Endothelial cell of umbilical vein (primary cell): ENCODE measurements at regions not wholly inside any gene's neighbourhood (a gene's known extent, or its start where the extent isn't known, plus 50 kb on each side); places are given as distances from the start of the nearest gene placed in this dataset.

Experiments used
- BruUV-seq: library from RNA; stranded (reverse); fragments of 400-500 nt; replicated peaks from 2 replicates; lab custom pipeline; 2021; lab: Mats Ljungman, UMichigan
- CTCF ChIA-PET: fragments of 300-600, 350-600 bp; sonication (Branson Sonifier 250); formaldehyde crosslinking; loops from one replicate; lab custom pipeline; 2021; ENCODE audit warnings: antibody characterized with exemption, inconsistent platforms; lab: Charles Lee
- POLR2A ChIA-PET: fragments of 300-600, 350-600 bp; sonication (Branson Sonifier 250); formaldehyde crosslinking; loops from one replicate; lab custom pipeline; 2021; ENCODE audit warnings: antibody characterized with exemption, inconsistent platforms; lab: Charles Lee
- DNase-seq: peaks from one replicate; pipeline ENCODE4 v3.0.0-alpha.2; 2011; ENCODE audit warnings: low read depth, low spot score
- FAIRE-seq: peaks from 2 replicates; lab custom pipeline; 2011; peaks lifted over from hg19 to GRCh38; lab: Jason Lieb, UNC
- H2AFZ ChIP-seq: 2 replicates; pipeline ENCODE4 v1.6.0; 2012; ENCODE audit warnings: low read depth, low read length, control low read depth, inconsistent platforms
- H3K27ac ChIP-seq: 2 replicates; pipeline ENCODE4 v1.5.1; 2011; ENCODE audit warnings: low read depth, mild to moderate bottlenecking, control low read depth, low read length, moderate library complexity; ENCODE audit not compliant: insufficient read depth
- H3K27me3 ChIP-seq, 2 experiments: 2 replicates each; pipeline versions ENCODE4 v1.6.0 to v1.6.1; 2011; ENCODE audit warnings: low read length in 2 of 2, mixed read lengths in 1 of 2; ENCODE audit not compliant: control insufficient read depth in 2 of 2, insufficient read depth in 2 of 2
- H3K36me3 ChIP-seq, 2 experiments: 2 replicates in 1 of 2; 3 replicates in 1 of 2; pipeline ENCODE4 v1.5.1; 2011; ENCODE audit warnings: low read length in 2 of 2, mild to moderate bottlenecking in 1 of 2, moderate library complexity in 1 of 2; ENCODE audit not compliant: control insufficient read depth in 2 of 2, insufficient read depth in 2 of 2; ENCODE audit errors: extremely low read depth in 1 of 2
- H3K4me1 ChIP-seq: 3 replicates; pipeline ENCODE4 v1.5.1; 2011; ENCODE audit warnings: mild to moderate bottlenecking, low read length; ENCODE audit not compliant: control insufficient read depth, insufficient read depth; ENCODE audit errors: extremely low read depth
- H3K4me2 ChIP-seq: 2 replicates; pipeline ENCODE4 v1.6.1; 2011; ENCODE audit warnings: low read length, control low read depth, mixed read lengths; ENCODE audit not compliant: insufficient read depth
- H3K4me3 ChIP-seq, 3 experiments: fragments of 200-600 bp in 1 of 3; sonication (generic), shearing (Covaris generic) in 1 of 3; replicated peaks in 1 of 3; 2 replicates each; pipeline ENCODE4 v1.5.1; 2011 to 2016; ENCODE audit warnings: control low read depth in 3 of 3, low read length in 3 of 3, mild to moderate bottlenecking in 2 of 3, inconsistent platforms in 1 of 3, low read depth in 1 of 3, moderate library complexity in 1 of 3; ENCODE audit not compliant: insufficient read depth in 1 of 3
- H3K79me2 ChIP-seq: 2 replicates; pipeline ENCODE4 v1.6.0; 2012; ENCODE audit warnings: low read length, inconsistent platforms; ENCODE audit not compliant: control insufficient read depth, insufficient read depth
- H3K9ac ChIP-seq: replicated peaks from 2 replicates; pipeline ENCODE3; 2011; ENCODE audit warnings: low read length, control low read depth; ENCODE audit not compliant: insufficient read depth; ENCODE audit errors: extremely low read depth
- H3K9me1 ChIP-seq: replicated peaks from 3 replicates; pipeline ENCODE4 v1.6.0; 2011; ENCODE audit warnings: mild to moderate bottlenecking, low read length; ENCODE audit not compliant: control insufficient read depth, insufficient read depth; ENCODE audit errors: extremely low read depth
- H3K9me3 ChIP-seq: replicated peaks from 2 replicates; pipeline ENCODE4 v1.5.1; 2012; ENCODE audit warnings: low read length, inconsistent platforms; ENCODE audit not compliant: control insufficient read depth, insufficient read depth
- H4K20me1 ChIP-seq: replicated peaks from 2 replicates; pipeline ENCODE3; 2011; ENCODE audit warnings: mild to moderate bottlenecking, low read length; ENCODE audit not compliant: control insufficient read depth, insufficient read depth; ENCODE audit errors: extremely low read depth
- CTCF ChIP-seq, 2 donors: IDR thresholded peaks; 1 replicate in 1 of 2; 2 replicates in 1 of 2; pipeline ENCODE4 v1.5.1; 2011; ENCODE audit warnings: low read length in 2 of 2, mild to moderate bottlenecking in 2 of 2, moderate library complexity in 2 of 2, control low read depth in 1 of 2, inconsistent platforms in 1 of 2, low read depth in 1 of 2; ENCODE audit not compliant: insufficient read depth in 1 of 2; ENCODE audit errors: extremely low read depth in 1 of 2
- EZH2 ChIP-seq: IDR thresholded peaks from 2 replicates; pipeline ENCODE4 v1.6.1; 2012; ENCODE audit warnings: borderline replicate concordance, low read depth, mild to moderate bottlenecking, moderate library complexity, low read length, inconsistent platforms; ENCODE audit not compliant: severe bottlenecking
- FOS ChIP-seq: IDR thresholded peaks from 2 replicates; pipeline ENCODE4 v1.6.1; 2011; ENCODE audit warnings: mild to moderate bottlenecking, low read length, moderate library complexity, borderline replicate concordance; ENCODE audit not compliant: insufficient read depth
- GATA2 ChIP-seq: IDR thresholded peaks from 2 replicates; pipeline ENCODE4 v1.7.0; 2011; ENCODE audit warnings: low read depth, mild to moderate bottlenecking, moderate library complexity, mixed read lengths, low read length; ENCODE audit not compliant: insufficient read length, insufficient read depth
- JUN ChIP-seq: IDR thresholded peaks from 2 replicates; pipeline ENCODE4 v1.6.1; 2011; ENCODE audit warnings: borderline replicate concordance, low read depth; ENCODE audit not compliant: insufficient read length, insufficient read depth
- MAX ChIP-seq: IDR thresholded peaks from 2 replicates; pipeline ENCODE4 v1.6.1; 2011; ENCODE audit not compliant: insufficient read depth, insufficient read length
- MYC ChIP-seq: IDR thresholded peaks from one replicate; pipeline ENCODE4 v1.6.1; 2011; ENCODE audit warnings: mild to moderate bottlenecking, low read depth, low read length
- POLR2A ChIP-seq: IDR thresholded peaks from 2 replicates; pipeline ENCODE4 v1.6.1; 2012; ENCODE audit warnings: low read depth, mild to moderate bottlenecking, control low read depth, low read length
- POLR2AphosphoS5 ChIP-seq: IDR thresholded peaks from 2 replicates; pipeline ENCODE4 v1.6.1; 2012; ENCODE audit warnings: low read depth, mild to moderate bottlenecking, control low read depth, low read length, moderate library complexity; ENCODE audit not compliant: insufficient read depth
- dilution Hi-C: fragments of 300-500 bp; cut with MboI; formaldehyde crosslinking; loops from one replicate; pipeline ENCODE4 v1.15.0; 2019; ENCODE audit warnings: low sequenced_read_pairs; ENCODE audit not compliant: extremely low pct_ligation_motif_present
- intact Hi-C: fragments of 100-400 bp; cut with micrococcal nuclease; formaldehyde crosslinking; loops from one replicate; pipeline ENCODE4 v1.10.0; 2022

- Histone ChIP-seq H2AFZ (no peak overlapping the region), H3K9ac (no peak overlapping the region), H4K20me1 (no peaks in the 10 kb centered on the region), H3K27me3 (no peaks in the 10 kb centered on the region), H3K9me1 (no peaks in the 10 kb centered on the region), H3K4me2 (no peak overlapping the region), H3K27ac (no peak overlapping the region), H3K4me1 (no peaks in the 10 kb centered on the region), H3K9me3 (no peaks in the 10 kb centered on the region), H3K36me3 (no peaks in the 10 kb centered on the region), H3K79me2 (no peaks in the 10 kb centered on the region), H3K4me3 (no peak overlapping the region)
- dilution Hi-C loops, result no loop called here
- TF ChIP-seq POLR2AphosphoS5 (no peak), MYC (no peak), GATA2 (no peak), CTCF (IDR thresholded peaks at IDR 0.05; ENCODE audit: extremely low read depth in 1 of 2, insufficient read depth in 1 of 2, low read depth in 1 of 2, low read length in 2 of 2) (no peak), MAX (no peak), FOS (no peak), JUN (no peak), POLR2A (no peak), EZH2 (no peak)
- FAIRE-seq, result no peak
- no TSS peak for BruUV-seq
- intact Hi-C loops, result no loop called here
- ChIA-PET POLR2A (no interaction called here), CTCF (no interaction called here)
- DNase-seq, result no peak
Measured at GRCh38 chr19:5218963-5219530, 121.6 kb downstream of the PTPRS start.
